Right renal cortex interstitium (tissue), 3 donors: ENCODE measurements at regions not wholly inside any gene's neighbourhood (a gene's known extent, or its start where the extent isn't known, plus 50 kb on each side); places are given as distances from the start of the nearest gene placed in this dataset.

ENCODE experiments used
- DNase-seq, 3 donors: peaks; one replicate each; pipeline ENCODE4 v3.0.0-alpha.2; 2013; ENCODE audit warnings: low read depth in 3 of 3, low spot score in 2 of 3

DNA sequence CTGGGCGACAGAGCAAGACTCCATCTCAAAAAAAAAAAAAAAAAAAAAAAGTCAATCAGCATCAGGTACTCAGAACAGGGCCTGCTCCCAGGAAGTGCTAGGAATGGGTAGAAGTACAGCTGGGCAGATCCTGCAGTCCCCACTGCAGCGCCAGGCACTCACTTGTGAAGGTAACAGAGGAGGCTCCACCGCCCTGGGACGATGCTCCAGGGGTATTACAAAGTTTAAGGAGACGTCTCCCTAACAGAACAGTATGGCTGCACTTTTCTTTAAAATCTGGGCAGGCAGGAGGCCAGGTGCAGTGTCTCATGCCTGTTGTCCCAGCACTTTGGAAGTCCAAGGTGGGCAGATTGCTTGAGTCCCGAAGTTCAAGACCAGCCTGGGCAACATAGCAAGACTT, 1449.0 kb downstream of the BRD1 start:
- no peak for DNase-seq

DNA sequence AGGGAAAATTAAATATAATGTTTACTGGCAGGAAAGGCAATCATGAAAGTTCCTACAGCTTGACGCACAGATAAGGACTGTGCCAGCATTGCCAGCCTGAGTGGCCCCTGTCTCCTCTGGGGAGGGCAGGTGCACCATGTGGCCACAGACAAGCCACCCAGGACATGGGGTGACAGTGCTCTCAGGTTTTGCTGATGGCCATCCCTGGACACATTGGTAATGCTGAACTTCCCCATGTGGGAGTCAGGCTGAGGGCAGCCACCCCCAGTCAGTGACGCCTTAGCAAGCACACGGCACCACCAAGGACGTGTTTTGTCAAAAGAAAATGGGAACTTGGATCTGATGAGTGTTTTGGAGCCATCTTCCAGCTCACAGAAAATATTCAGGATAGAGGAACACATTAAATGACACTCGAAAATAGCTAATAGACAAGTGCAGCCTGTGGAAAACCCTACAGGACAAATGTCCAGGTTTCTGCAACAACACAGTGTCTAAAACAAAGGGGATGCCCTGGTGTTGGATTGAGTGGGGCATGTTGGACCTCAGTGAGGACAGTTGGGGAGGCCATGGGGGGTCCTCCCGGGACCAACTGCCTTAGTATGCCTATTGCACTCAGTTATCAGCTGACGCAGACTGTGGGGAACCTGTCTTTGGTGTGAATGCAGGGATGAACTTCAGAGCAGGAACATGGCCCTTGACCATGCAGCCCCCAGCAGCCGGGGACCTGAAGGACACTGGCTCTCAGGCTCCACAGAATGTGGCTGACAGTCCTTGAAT, 1450.5 kb downstream of the BRD1 start:
- no peak for DNase-seq

DNA sequence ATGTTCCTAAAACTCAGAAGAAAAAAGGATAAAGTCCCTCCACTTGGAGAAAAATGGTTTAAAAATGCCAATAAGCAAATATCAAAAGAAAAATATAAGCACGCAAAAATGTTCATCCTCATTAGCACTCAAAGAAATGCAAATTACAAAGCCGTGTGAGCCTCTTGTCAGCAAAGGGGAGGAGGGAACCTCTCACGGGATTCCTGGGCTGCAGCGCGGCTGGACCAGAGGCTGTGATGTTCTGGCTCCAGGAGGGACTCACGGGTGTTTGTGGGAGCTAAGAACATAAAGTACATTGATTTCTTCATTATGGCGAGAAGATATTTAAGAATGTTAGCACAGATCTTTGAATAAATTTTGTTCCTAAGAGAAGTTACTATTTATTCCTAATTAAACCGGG, 1451.2 kb downstream of the BRD1 start:
- no peak for DNase-seq

DNA sequence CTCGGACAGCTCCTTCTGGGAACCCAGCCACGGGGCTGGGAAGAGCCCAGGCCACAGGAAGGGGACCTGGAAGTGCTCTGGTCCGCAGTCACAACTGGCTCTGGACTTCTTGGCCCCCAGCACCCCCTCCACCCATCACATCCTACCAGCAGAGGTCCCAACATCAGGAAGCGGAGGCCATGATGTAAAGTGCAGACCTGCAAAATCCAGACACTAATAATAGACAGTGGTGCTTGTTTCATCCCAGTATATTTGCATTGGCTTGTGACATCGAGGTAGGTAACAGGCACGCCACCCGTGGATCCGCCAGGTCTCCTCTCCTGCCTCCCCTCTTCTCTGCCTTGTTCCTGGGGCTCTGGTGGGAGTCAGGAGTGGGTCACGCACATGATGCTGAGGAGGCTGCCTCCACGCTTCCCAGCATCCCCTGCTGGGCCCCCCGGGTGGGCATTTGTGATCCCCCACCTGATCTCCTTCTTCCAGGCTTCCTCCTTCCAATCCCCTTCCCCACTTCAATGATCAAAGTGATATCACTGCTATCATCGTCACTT, 1454.0 kb downstream of the BRD1 start:
- no peak for DNase-seq

DNA sequence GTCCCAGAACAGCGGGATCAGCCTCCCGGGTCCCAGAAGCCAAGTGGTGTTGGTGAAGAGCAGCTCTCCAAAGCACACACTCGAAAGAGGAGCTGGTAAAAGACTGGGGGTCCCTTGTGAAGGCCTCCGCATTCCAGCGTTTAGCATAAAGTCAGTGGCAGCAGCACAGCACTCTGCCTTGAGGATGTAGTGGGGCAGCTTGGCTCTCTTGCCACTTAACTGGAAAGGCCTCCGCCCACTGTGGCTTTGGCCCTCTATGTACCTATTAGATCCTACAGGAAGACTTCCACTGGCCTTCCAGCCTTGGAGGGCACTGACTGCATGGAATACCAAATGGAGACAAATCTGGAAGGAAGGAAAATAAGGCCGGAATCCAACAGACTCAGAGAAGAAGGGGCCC, 1455.3 kb downstream of the BRD1 start:
- DNase-seq = no peak

DNA sequence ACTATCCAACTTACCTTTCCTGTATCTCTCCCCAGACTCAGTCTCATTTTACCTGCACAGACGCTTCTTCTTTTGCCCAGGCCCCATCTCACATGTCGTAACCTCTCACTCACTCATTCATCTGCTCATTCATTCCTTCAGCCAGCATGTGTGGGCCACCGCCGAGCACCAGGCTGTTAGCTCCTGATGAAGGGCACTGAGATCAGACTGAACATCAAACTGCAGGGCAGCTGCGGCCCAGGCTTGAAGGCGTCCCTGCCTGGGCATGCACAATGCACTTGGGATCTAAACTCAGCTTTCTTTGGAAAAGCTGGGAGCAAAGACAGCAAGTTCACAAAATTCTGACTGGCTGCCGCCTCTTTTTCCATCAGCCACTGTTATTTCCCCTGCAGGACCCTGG, 1456.3 kb downstream of the BRD1 start:
- no peak for DNase-seq

DNA sequence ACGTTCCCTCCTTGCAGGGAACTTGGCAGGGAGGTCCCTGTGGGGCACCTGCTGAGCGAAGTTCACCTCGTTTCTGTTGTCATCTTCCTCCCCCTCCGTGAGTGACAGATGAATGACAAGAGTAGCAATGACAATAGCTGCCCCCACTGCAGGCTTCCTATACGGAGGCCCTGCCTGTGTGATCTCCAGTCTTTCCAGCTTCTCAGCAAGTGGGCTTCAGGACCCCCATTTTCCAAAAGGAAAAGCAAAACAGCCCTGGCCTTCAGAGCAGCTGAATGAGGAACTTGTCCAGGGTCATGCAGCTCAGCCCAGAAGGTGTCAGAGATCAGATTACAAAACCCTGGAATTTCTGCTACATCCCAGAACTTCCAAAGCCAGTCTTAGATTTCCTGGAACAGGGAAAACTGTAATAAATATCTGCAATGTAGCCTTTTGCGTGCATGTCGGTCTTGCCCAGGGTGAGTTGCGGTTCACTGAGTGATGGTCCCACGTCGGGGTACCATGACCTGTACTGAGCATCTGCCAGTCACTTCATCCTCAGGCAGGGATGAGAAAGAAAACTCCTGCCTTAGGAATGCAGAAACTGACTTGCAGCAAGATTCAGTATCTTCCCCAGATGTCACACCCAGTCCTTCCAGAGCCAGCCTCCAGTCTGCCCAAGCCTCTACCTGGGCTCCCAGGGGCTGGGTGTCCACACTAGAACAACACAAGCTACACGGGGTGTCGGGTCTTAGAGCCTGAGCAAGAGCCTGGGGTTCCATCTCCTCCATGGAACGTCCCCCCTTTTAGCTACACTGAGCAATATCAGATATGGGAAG, 1457.0 kb downstream of the BRD1 start:
- no peak for DNase-seq

DNA sequence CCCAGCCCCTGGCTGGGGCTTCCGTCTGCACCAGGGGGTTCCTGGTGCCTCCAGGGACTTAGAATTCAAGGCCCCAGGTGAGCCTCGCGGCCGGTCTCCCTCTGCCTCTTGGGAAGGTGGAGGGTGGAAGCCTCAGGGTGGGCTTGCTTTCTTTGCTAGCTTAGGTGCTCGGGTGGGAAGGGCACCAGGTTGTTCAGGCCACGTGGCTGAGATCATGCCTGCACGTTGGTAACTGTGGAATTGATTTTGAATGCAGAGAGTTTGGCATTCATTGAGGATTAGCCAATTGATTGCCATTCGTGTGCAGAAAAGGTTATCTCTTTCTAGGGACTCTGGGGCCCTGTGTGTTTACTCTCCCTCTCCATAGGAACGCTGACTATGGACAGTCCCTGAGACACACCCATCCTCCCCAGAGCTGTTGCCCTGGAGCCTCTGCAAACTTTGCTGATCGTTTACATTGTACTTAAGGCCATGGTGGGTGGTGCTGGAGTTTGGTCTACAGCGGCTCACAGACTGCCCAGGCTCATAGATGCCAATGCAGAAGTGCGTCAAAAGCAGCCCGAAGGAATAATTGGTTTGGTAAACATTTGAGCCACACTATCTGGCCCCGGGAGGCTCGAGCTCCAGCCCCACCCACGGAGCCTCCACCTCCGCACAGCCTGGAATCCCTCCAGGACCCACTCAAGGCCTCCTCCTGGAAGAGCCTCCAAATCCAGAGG, 1457.7 kb downstream of the BRD1 start:
- no peak for DNase-seq

DNA sequence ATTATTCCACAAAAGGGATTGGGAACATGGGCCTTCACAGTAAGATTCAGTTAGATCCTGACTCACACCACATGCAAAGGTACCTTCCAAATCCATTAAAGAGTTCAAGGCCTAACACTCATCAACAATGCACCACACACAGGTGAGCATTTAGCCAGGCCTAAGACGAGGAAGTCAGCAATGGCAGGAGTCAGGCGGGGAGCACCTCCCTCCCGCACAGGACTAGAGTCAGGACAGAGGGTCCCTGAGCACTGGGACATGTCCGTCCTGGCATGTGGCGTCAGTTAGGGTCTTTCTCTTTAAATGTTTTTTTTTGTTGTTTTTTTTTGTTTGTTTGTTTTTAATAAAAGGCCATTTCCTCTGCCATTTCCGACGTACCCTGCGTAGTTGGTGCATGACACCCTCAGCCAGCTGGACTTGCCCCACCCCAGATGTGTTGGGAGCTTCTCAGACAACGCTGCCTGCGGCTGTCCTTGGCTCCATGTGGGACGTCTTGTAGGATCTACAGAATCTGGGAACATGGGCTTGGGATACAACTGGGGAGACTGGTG, 1458.6 kb downstream of the BRD1 start:
- DNase-seq = no peak

DNA sequence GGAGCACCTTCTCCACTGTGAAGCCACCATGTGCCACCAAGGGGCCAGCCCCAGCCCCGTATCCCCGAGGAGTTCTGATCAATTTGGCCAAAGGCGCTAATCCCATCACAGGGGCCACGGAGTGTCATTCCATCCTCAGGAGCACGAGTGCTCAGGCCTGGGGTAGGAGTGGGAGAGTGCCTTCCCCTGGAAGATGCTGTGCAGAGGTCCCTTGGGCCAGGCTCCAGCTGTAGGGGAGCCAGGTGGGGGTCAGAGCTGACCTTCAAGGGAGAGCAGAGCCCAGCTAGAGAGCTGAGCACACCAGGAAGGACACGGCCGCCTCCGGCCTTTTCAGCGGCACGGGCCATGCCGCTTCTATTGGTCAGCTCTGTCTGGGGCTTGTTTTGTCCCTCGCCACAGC, 1459.9 kb downstream of the BRD1 start:
- no peak for DNase-seq

DNA sequence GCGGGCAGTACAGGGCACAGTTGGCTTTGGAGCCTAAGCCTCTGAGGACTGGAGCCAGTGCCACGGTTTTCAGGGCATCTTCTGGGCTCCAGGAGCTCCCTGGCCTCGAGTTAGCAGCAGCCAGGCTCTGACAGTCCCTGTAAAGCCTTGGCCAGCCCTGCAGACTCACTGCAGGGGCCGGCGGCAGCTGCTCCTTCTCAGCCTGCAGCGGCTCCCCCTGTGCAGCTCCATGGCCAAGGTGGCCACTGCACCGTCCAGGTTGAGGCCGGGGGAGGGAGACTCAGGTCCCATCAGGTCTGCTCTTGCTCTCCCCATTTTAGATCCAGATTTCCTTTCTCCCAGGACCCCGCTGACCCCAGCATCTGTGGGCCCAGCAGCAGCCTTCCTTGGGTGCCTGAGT, 1461.1 kb downstream of the BRD1 start:
- no peak for DNase-seq

DNA sequence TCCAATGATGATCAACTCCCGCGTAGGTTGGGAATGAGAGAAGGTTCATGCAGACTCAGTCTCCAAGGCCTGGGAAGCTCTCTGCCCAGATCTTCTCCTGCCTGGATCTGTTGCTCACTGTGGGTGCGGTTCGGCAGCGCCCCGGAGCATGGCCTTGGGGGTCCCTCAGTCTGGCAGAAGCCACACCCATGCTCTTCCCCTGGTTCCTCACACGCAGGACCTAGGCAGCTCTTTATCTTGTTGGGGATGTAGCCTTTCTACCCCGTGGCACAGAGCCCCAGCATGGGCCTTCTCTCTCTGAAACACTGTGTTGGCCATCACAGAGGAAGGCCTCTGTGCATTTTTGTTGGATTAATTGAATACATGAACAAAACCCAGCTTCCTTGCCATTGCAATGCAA, 1461.6 kb downstream of the BRD1 start:
- no peak for DNase-seq

DNA sequence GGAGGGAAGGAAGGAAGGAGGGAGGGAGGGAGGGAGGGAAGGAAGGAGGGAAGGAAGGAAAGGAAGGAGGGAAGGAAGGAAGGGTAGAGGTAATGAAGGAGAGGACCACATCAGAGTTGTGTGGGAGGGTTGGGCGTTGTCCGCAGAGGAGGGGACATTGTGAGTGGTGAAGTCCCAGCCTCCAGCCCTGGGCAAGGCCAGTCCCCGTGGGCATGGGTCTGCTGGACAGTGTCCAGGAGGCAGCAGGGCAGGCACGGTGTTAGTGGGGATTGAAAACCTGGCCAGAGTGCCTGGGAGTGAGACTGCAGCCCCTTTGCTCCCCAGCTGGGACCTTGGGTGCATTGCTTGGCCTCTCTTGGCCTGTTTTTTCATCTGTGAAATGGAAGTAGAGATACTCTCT, 1462.3 kb downstream of the BRD1 start:
- no peak for DNase-seq

DNA sequence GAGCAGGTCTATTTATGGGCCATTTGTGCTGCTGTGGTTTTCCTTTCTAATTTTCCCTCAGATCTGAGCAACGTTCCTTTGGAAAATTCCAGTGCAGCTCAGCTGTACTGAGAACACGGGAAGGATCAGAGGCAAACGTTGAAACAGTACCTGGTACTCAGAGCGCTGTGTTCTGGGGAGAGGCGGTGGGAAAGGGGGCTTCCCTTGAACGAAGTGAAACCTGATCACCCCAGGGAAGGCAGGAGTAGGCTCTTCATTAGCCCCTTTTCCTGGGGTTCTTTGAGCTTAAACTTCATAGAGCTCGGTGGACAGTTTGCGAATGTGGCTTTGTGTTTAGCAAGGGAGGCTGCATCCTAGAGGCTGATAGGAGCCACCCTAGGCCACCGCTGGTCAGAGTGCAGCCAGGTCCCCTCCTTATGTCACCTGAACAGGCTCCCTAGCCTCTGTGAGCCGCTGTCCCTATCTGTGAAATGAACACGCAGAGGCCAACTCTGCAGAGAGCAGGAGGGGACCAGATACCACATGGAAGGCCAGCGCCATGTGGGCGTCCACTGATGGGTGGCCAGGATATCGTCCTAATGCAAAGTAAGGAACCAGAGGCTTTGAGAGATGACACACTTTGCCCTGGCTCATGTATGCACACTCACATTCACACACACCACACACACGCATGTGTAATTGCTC, 1464.8 kb downstream of the BRD1 start:
- no peak for DNase-seq

DNA sequence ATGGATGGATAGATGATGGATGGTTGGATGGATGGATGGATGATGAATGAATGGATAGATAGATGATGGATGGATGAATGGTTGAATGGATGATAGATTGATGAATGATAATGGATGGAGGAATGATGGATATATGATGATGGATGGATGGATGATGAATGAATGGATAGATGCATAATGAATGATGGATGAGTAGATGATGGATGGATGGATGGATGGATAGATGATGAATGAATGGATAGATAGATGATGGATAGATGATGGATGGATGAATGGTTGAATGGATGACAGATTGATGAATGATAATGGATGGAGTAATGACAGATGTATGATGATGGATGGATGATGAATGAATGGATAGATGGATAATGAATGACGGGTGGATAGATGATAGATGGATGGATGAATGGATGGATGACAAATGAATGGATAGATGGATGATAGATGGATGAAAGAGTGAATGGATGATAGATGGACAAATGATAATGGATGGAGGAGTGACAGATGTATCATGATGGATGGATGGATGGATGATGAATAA, 1466.5 kb downstream of the BRD1 start:
- DNase-seq = no peak

DNA sequence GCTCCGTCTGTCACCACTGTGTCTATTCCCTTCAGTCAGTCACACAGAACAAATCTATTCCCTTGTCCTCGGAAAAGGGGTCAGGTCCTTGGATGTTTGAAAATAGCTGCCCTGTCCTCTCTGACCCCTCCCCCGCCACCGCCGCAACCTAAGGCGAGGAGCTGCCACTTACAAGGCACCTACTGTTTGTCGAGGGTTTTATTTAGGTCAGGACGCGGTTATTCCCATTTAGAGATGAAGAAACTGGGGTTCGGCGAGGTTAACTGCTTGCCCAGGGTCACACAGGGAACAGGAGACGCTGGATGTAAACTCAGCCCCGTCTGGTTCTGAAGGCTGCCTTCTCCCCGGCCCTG, 1468.1 kb downstream of the BRD1 start:
- no peak for DNase-seq

DNA sequence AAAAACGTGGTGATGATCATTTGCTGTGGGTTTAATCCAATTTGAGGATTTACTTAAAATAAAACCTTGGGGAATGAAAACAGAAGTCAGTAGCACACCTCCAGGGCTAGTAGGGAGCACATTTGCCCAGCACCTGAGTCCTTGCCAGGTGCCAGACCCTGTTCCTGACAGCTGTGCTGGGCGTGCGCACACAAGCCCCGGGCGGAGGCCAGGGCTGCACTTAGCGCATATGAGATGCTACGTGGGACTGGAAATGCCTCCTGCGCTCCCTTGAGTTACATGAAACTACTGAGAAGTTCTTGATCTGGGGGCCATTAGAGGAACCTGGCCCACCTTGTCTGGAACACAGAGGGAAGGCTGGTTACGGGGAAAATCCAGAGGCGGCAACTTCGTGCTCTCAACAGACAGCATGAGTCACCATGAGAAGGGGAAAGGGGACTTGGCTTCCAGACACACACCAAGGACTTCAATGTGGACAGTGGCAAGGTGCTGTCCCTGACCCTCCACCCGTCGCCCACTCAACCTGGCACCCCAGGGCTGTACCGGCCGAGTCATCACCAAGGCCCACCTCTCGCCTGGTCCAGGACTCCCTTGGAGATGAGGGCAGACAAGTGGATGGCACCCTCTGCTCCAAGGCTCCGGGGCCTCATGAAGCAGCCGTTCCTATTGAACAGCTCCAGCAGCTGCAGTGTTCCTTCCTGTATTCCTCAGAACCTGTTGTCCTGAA, 1468.6 kb downstream of the BRD1 start:
- DNase-seq = no peak

DNA sequence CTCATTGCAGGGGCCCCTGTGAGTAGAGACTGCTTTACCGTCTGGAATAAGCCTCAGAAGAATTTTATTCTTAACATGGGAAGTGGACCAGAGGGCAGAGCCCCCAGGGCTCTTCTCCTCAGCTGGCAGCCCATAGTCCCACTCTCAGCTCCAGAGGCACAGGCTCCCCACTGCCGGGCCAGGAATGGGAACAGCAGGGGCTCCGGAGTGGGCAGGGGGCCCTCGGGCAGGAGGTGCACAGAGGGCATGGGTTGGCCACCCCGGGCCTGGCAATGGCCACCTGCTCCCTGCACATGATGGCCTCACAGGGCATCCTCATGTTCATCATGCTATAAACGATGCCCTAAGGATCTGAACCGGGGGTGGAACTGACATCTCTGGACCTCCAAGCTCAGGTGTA, 1469.7 kb downstream of the BRD1 start:
- DNase-seq = no peak

DNA sequence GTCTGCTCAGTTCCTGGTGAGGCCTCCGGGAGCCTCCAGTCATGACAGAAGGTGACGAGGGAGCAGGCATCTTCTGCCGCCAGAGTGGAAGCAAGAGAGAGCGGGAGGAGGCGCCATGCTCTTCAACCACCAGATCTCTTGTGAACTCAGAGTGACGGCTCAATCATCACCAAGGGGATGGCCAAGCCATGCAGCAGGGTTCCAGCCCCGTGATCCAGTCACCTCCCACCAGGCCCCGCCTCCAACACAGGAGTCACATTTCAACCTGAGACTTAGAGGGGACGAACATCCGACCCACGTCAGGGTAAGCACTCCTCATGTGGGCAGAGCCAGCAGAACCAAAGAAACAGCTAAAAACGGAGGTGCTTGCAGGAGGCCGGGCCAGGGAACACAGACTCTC, 1470.5 kb downstream of the BRD1 start:
- DNase-seq = no peak

DNA sequence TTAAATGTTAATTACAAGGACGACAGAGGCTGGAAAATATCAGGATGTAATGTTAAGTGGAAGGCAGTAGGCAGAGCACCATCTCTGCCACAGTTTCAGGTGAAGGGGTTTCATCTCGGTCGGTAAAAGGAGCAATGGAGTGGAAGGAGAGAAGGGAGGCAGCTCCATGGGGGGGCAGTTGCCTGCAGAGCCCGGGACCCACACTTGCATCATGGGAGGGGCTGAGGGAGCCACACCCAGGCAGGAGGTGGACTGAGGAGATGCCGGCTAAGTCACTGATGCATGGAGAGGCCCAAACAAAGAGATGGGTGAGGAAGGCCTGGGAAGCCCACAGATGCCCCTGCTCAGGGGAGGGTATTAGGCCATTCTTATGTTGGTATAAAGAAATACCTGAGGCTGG, 1470.9 kb downstream of the BRD1 start:
- no peak for DNase-seq
